Sigmoid colon (tissue), 6 donors: ENCODE measurements at regions not wholly inside any gene's neighbourhood (a gene's known extent, or its start where the extent isn't known, plus 50 kb on each side); places are given as distances from the start of the nearest gene placed in this dataset.

Source experiments
- DNase-seq: peaks from one replicate; pipeline ENCODE4 v3.0.0-alpha.2; 2019
- H3K27ac ChIP-seq, 4 donors: fragments of 200-600 bp; sonication (generic); one replicate each; pipeline ENCODE4 v1.5.1; 2016 to 2019; ENCODE audit warnings: mild to moderate bottlenecking in 1 of 4
- H3K27me3 ChIP-seq, 3 donors: fragments of 200-600 bp; sonication (generic); one replicate each; pipeline ENCODE4 v1.5.1; 2019; ENCODE audit warnings: mild to moderate bottlenecking in 1 of 3
- H3K36me3 ChIP-seq, 4 donors: fragments of 200-600 bp; sonication (generic); one replicate each; pipeline ENCODE4 v1.5.1; 2016 to 2019
- H3K4me1 ChIP-seq, 4 donors: fragments of 200-600 bp; sonication (generic); one replicate each; pipeline ENCODE4 v1.5.1; 2017 to 2019
- H3K4me3 ChIP-seq, 4 donors: fragments of 200-600 bp; sonication (generic); one replicate each; pipeline ENCODE4 v1.5.1; 2017 to 2019; ENCODE audit warnings: mild to moderate bottlenecking in 2 of 4, moderate library complexity in 1 of 4
- H3K9me3 ChIP-seq, 4 donors: fragments of 200-600 bp in 3 of 4; sonication (generic) in 3 of 4; one replicate each; pipeline versions ENCODE4 v1.5.1 to v1.6.1; 2013 to 2019
- EP300 ChIP-seq, 4 donors: sonication (generic); formaldehyde crosslinking; IDR thresholded peaks; one replicate each; pipeline ENCODE4 v1.6.1; 2017; ENCODE audit warnings: antibody characterized with exemption in 4 of 4
- POLR2A ChIP-seq, 2 donors: fragments of 450-650 bp; IDR thresholded peaks; one replicate each; pipeline ENCODE4 v1.6.1; 2016; ENCODE audit warnings: antibody characterized with exemption in 2 of 2, mild to moderate bottlenecking in 2 of 2, moderate library complexity in 2 of 2
- POLR2AphosphoS5 ChIP-seq, 4 donors: sonication (generic); formaldehyde crosslinking; IDR thresholded peaks; one replicate each; pipeline ENCODE4 v1.6.1; 2017; ENCODE audit warnings: antibody characterized with exemption in 4 of 4
- WGBS, 2 donors: extraction: QIAGEN DNeasy Blood & Tissue Kit; methylation state at CpG; one replicate each; pipeline ENCODE4 v1.1.7; 2013; 5-methylcytosine and 5-hydroxymethylcytosine counted together
- intact Hi-C: fragments of 100-400 bp; cut with DNase I; formaldehyde crosslinking; loops from one replicate; pipeline ENCODE4 v1.15.1; 2023
- TF ChIP-seq, protein P1 (sequence below), 4 experiments: fragments of 450-650 bp in 3 of 4; fragments of 200-600 bp in 1 of 4; IDR thresholded peaks; one replicate each; pipeline ENCODE4 v1.5.1; 2016 to 2019; ENCODE audit warnings: antibody characterized with exemption in 4 of 4, mild to moderate bottlenecking in 3 of 4, moderate library complexity in 2 of 4
- donor health status: healthy with polysubstance abuse.
- donor health status: healthy.

DNA sequence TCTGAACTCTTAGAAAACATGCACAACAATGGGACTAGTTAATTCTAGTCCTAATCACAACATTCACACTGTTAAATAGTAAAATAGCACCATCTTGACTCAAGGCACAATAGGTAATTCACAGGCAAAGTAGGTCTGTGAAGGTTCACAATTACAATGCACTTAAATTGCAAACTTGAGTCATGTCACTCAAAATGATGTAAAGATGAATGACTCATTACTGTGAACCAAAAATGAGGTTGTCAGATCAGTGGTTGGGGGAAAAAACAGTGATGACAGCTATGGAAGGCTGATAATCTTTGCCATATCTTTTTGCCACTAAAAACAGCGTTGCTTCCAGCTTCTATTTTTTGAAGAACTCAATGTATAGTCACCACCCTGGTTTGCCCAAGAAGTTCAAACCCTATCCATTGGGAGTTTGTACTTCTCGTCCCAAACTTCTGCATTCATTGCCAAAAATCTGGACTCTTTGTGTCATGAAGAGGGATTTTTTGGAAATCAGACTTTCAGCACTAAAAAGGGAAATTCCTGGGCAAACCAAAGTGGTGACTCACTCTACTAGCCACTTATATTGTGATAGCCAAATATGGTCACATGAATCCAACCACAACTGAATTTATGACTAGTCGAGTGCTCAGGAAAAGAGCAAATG is 200.9 kb upstream of the TMTC4 start:
- Histone ChIP-seq H3K4me3 (no peak overlapping the region), H3K4me1 (no peaks in the 10 kb centered on the region), H3K27me3 (no peaks in the 10 kb centered on the region), H3K27ac (no peak overlapping the region), H3K9me3 (peaks cover 0 to 2% (median 0%) of the 10 kb centered on the region in 4 donors), H3K36me3 (no peaks in the 10 kb centered on the region)
- TF ChIP-seq, protein P1, sequence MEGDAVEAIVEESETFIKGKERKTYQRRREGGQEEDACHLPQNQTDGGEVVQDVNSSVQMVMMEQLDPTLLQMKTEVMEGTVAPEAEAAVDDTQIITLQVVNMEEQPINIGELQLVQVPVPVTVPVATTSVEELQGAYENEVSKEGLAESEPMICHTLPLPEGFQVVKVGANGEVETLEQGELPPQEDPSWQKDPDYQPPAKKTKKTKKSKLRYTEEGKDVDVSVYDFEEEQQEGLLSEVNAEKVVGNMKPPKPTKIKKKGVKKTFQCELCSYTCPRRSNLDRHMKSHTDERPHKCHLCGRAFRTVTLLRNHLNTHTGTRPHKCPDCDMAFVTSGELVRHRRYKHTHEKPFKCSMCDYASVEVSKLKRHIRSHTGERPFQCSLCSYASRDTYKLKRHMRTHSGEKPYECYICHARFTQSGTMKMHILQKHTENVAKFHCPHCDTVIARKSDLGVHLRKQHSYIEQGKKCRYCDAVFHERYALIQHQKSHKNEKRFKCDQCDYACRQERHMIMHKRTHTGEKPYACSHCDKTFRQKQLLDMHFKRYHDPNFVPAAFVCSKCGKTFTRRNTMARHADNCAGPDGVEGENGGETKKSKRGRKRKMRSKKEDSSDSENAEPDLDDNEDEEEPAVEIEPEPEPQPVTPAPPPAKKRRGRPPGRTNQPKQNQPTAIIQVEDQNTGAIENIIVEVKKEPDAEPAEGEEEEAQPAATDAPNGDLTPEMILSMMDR (IDR thresholded peaks at IDR 0.05): no peak
- TF ChIP-seq EP300 (IDR thresholded peaks at IDR 0.05) (no peak), POLR2A (IDR thresholded peaks at IDR 0.05) (no peak), POLR2AphosphoS5 (IDR thresholded peaks at IDR 0.05) (no peak)
- intact Hi-C loops: no loop called here
- DNase-seq: no peak
- WGBS, 2 donors: 50 to 55% methylated on average over 3 of the region's 3 CpGs

GRCh38 chr13:100872761-100873160 is 198.2 kb upstream of the TMTC4 start:
- WGBS, 2 donors: 64 to 65% methylated on average over 4 of the region's 4 CpGs
- intact Hi-C loops: no loop called here

GRCh38 chr13:100870898-100871297 is 196.3 kb upstream of the TMTC4 start:
- Histone ChIP-seq H3K27me3 (no peaks in the 10 kb centered on the region), H3K27ac (no peak overlapping the region), H3K4me1 (no peaks in the 10 kb centered on the region), H3K4me3 (no peak overlapping the region), H3K36me3 (no peaks in the 10 kb centered on the region), H3K9me3 (peaks cover 0 to 8% (median 2%) of the 10 kb centered on the region in 4 donors)
- intact Hi-C loops: no loop called here
- no peak for DNase-seq
- 58 to 66% methylated on average over 3 of the region's 3 CpGs for WGBS, 2 donors
- TF ChIP-seq POLR2AphosphoS5 (IDR thresholded peaks at IDR 0.05) (no peak), POLR2A (IDR thresholded peaks at IDR 0.05) (no peak), EP300 (IDR thresholded peaks at IDR 0.05) (no peak)
- TF ChIP-seq, protein P1 (IDR thresholded peaks at IDR 0.05): no peak

More at GRCh38 chr13:100872761-100873160, 198.2 kb upstream of the TMTC4 start:
- Histone ChIP-seq H3K4me3 (no peak overlapping the region), H3K36me3 (no peaks in the 10 kb centered on the region), H3K27ac (no peak overlapping the region), H3K27me3 (no peaks in the 10 kb centered on the region), H3K9me3 (peaks cover 0 to 2% (median 0%) of the 10 kb centered on the region in 4 donors), H3K4me1 (no peaks in the 10 kb centered on the region)
- no peak for DNase-seq
- TF ChIP-seq EP300 (IDR thresholded peaks at IDR 0.05) (no peak), POLR2AphosphoS5 (IDR thresholded peaks at IDR 0.05) (no peak), POLR2A (IDR thresholded peaks at IDR 0.05) (no peak)
- TF ChIP-seq, protein P1 (IDR thresholded peaks at IDR 0.05): no peak

- no peaks in the 10 kb centered on the region for H3K36me3 ChIP-seq
- H3K9me3 ChIP-seq: no peaks in the 10 kb centered on the region
- intact Hi-C loops: no loop called here
- 74 to 87% methylated on average over 4 of the region's 4 CpGs for WGBS, 2 donors
- H3K4me1 ChIP-seq: no peaks in the 10 kb centered on the region
- no peak overlapping the region for H3K4me3 ChIP-seq
- TF ChIP-seq, protein P1 (IDR thresholded peaks at IDR 0.05): no peak
- no peak for TF ChIP-seq POLR2A (IDR thresholded peaks at IDR 0.05)
- TF ChIP-seq POLR2AphosphoS5 (IDR thresholded peaks at IDR 0.05): no peak
- no peak for TF ChIP-seq EP300 (IDR thresholded peaks at IDR 0.05)
- no peaks in the 10 kb centered on the region for H3K27me3 ChIP-seq
- no peak overlapping the region for H3K27ac ChIP-seq
- DNase-seq: no peak
These were observed 186.3 kb upstream of the TMTC4 start for GRCh38 chr13:100860866-100861265.

DNA sequence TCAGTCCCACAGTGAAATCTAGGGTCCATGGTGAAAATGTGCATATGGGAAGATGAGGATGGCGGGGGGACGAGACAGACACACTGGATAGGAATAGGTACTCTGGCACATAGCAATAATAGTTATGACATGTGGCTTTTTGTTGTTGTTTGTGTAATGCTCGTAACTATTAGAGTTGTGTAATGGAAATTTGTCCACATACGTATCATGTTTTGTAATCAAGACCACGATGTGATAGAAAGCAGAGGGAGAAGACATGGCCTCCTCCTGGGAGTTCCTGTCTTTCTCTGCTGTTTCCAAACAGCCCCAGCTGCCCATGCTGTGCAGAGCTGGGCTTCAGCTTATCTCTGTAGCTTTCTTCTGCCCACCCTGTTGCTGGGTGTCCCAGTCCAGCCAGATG is 185.3 kb upstream of the TMTC4 start:
- no peak overlapping the region for H3K4me3 ChIP-seq
- no peaks in the 10 kb centered on the region for H3K36me3 ChIP-seq
- H3K27me3 ChIP-seq: no peaks in the 10 kb centered on the region
- intact Hi-C loops: no loop called here
- no peak for DNase-seq
- WGBS, 2 donors: 85% methylated on average over 5 of the region's 5 CpGs
- H3K9me3 ChIP-seq: no peaks in the 10 kb centered on the region
- no peak overlapping the region for H3K27ac ChIP-seq
- H3K4me1 ChIP-seq: no peaks in the 10 kb centered on the region
- no peak for TF ChIP-seq EP300 (IDR thresholded peaks at IDR 0.05)
- TF ChIP-seq POLR2A (IDR thresholded peaks at IDR 0.05): no peak
- TF ChIP-seq, protein P1 (IDR thresholded peaks at IDR 0.05): no peak
- no peak for TF ChIP-seq POLR2AphosphoS5 (IDR thresholded peaks at IDR 0.05)
